ENCODE measurements at regions not wholly inside any gene's neighbourhood (a gene's known extent, or its start where the extent isn't known, plus 50 kb on each side); places are given as distances from the start of the nearest gene placed in this dataset.
"Not testable (repeated sequence)": the region's sequence is repeated elsewhere in the genome, so short reads cannot be mapped to it uniquely, and the experiment has no call there.

GRCh38 chr2:224261326-224261725, 140.6 kb downstream of the FAM124B start:
- no peak for DNase-seq

DNA sequence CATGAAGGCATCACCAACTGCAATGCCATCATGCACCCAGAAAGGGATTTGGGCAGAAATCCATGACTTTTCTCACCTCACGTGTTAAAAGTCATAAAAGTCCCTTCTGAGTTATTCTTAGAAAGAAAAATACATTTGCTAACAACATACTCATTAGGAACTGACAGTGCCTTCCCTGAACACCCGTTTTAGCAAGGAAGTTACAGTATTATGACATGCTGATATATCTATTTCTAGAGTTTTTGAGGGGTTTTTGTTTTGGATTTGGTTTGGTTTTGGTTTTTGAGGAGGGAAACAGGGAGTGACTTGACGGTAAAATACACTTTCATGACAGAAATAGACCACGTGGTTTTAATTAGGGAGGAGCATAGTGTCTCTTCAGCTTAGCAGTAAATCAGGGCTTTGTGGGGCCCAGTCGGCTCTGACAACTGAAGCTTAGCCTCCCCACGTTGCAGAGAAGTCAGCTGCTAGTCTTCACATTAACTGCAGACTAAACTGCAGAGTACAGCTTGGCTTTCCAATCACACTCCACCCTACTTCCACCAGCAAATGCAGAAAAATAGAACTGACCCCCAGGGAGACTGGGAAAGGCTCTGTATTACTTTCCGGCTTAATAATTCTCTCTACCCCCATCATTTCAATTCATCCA, 141.4 kb downstream of the FAM124B start:
- DNase-seq, result no peak

DNA sequence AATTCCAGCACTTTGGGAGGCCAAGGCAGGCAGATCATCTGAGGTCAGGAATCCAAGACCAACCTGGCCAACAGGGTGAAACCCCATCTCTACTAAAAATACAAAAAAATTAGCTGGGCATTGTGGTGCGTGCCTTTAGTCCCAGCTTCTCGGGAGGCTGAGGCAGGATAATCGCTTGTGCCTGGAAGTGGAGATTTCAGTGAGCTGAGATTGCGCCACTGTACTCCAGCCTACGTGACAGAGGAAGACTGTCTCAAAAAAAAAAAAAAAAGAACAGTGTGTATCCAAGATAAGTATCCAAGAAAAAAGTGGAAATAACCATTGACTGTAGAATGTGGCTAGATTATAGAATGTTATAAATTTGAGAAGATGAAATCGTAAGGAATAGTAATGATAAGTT, 142.1 kb downstream of the FAM124B start:
- no peak for DNase-seq

- DNase-seq, result no peak
Measured at GRCh38 chr2:224258059-224258458, 143.8 kb downstream of the FAM124B start.

- no peak for DNase-seq
Measured at GRCh38 chr2:224257156-224257555, 144.8 kb downstream of the FAM124B start.

DNA sequence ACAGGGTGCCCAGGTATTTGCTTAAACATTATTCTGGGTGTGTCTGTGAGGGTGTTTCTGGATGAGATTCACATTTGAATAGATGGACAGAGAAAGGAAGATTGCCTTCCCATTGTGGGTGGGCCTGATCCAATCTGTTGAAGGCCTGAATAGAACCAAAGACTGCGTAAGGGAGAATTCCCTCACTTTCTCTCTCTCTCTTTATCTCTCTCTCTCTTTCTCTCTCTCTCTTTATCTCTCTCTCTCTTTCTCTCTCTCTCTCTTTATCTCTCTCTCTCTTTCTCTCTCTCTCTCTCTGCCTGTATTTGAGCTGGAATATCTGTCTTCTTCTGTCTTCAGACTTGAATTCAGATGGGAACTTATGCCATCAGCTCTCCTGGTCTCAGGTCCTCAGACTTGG, 148.4 kb downstream of the FAM124B start:
- DNase-seq, result no peak

DNA sequence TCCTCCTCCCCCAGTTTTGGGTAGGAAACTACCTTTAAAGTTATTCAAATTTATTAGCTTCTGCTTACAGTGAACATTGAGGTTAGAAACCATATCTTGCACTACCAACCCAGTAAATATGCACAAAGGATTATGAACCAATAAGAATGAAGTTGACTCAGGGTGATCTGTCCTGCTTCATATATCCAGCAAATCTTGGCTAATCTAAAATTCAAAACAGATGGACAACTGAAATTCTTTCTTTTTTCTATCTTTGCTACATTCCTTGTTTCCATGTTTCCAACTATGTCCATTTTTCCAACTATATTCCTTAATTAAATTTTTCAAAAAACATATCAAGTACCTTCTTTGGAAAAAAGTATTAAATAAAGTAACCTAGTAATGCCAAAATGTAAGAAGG, 149.3 kb downstream of the FAM124B start:
- no peak for DNase-seq

GRCh38 chr2:224248944-224249371, 152.9 kb downstream of the FAM124B start:
- DNase-seq, result no peak

DNA sequence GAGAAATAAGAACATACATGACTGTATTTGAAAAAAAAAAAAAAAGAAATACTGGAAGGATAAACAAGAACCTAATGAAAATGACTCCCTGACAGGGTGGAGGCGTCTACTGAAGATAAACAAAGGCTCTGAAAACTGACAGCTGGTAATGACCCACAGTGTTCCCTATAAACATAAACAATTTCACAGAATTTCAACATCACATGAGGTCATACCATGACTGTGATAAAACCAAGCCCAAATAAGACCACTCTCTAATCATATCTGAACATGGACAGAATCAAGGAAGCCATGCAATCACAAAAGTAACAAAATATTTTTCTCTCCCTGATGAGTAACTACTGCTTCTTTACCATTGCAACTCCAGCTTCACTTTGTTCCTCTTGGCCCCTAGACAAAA, 159.3 kb downstream of the FAM124B start:
- DNase-seq, result no peak

DNA sequence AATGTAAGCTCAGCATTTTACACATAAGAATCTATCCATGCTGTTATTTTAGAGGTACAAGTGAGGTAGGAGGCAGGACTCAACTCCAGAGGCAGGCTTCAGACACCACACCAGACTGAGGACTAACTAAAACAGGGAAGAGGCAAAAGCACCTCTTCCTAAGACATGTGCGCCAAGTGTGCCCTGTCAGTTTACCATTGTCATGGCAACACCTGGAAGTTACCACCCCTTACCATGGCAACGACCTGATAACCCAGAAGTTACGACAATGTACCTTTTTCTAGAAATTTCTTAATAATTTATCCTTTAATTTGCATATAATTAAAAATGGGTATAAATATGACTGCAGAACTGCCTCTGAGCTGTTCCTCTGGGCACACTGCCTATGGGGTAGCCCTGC, 160.1 kb downstream of the FAM124B start:
- no peak for DNase-seq

- no peak for DNase-seq
Measured at GRCh38 chr2:224241001-224241400, 160.9 kb downstream of the FAM124B start.

DNA sequence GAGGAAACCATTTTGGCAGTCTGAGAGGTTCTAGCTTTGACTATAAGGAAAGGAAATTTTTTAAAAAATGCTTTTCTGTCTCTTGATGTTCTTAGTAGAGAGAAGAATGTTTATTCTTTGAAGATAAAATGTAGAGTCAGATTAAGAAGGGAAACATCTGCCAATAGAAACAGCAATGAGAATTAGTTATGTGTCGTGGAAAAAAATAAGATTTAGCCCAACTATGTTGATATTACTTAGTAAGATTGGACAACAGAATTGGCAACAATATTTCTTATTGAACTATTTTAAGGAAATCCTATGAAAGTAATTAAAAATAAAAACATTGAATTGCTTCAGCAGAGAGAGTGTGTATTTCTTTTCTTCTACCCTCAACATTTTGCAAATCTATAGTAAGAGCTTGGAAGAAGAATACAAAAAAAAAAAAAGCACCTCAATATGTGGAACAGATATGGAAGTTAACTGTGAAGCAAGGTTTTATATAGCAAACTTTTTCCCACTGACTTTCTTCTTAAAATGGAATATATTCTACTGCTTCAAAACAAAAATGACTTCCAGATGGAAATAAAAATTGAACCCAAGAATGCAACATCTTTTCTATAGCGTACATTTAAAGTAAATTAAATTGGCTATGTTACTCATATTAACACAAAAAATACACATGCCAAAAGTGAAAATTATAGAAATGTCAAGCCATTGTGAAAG, 177.9 kb downstream of the FAM124B start:
- DNase-seq, result no peak

- DNase-seq, result no peak
Measured at GRCh38 chr2:224222974-224223373, 178.9 kb downstream of the FAM124B start.

DNA sequence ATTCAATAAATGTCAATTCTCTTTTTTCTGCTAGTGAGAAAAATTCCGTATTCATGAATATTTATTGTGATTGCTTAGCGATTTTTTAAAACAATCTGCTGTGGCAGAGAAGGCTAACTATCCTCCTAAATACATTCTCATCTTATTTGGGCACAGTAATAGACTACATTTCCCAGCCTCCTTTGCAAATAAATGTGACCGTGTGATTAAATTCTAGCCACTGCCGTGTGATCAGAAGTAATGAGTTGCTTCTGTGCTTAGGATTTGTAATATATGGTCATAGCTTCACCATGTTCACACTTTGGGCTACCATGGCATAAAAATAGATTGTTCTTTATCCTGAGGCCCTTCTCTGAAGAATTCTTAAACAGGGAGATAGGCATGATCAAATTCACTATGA, 179.6 kb downstream of the FAM124B start:
- no peak for DNase-seq

DNA sequence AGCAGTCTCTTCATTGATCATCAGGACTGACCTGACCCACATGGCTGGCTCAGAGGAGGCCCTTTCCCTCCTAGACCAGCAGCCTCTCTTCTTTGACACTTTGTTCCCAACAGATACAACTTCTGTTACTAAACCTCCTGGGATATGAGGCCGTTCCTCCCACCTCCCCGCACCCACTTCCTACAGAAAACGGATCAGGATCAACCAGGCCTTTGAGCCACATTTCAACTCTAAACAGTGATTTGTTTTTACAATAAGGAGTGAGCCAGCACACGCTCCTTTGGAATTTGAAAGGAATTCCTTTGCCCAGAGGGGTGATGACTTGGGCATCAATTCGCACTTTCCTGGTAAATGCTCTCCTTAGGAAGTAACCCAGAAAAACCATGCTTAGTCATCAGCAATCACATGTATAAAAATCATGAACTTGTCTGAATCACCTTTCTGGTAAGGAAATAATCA, 180.4 kb downstream of the FAM124B start:
- DNase-seq, result no peak

GRCh38 chr2:224220586-224221255, 181.2 kb downstream of the FAM124B start:
- DNase-seq, result no peak

GRCh38 chr2:224219781-224220180, 180.7 kb upstream of the SERPINE2 start:
- DNase-seq, result no peak

GRCh38 chr2:224217962-224218347, 178.9 kb upstream of the SERPINE2 start:
- DNase-seq, result no peak

- DNase-seq, result no peak
Measured at GRCh38 chr2:224217233-224217961, 178.3 kb upstream of the SERPINE2 start.

GRCh38 chr2:224215611-224216010, 176.5 kb upstream of the SERPINE2 start:
- DNase-seq, result not testable (repeated sequence)

- no peak for DNase-seq
Measured at GRCh38 chr2:224213396-224213795, 174.3 kb upstream of the SERPINE2 start.

DNA sequence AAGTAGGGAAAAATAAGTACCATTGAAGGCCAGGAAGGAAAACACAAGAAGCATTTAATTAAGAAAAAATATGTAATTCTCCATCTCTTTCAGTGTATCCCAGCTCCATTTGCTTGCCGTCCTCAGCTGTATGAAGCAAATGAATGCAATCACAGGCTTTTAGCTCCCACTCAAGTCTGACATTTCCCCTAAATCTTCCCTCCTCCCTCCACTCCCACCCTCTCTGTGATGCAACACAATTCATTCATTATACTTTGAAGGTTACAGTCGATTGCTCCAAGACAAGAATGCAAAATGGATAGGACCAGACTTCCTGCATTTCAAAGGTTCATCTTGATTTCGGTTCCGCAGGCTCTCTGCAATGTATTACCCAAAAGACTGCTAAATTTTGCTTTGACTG, 172.7 kb upstream of the SERPINE2 start:
- DNase-seq, result no peak

- DNase-seq, result no peak
Measured at GRCh38 chr2:224211181-224211480, 172.0 kb upstream of the SERPINE2 start.
